ENCODE measurements at regions not wholly inside any gene's neighbourhood (a gene's known extent, or its start where the extent isn't known, plus 50 kb on each side); places are given as distances from the start of the nearest gene placed in this dataset.
"Not testable (repeated sequence)": the region's sequence is repeated elsewhere in the genome, so short reads cannot be mapped to it uniquely, and the experiment has no call there.

DNA sequence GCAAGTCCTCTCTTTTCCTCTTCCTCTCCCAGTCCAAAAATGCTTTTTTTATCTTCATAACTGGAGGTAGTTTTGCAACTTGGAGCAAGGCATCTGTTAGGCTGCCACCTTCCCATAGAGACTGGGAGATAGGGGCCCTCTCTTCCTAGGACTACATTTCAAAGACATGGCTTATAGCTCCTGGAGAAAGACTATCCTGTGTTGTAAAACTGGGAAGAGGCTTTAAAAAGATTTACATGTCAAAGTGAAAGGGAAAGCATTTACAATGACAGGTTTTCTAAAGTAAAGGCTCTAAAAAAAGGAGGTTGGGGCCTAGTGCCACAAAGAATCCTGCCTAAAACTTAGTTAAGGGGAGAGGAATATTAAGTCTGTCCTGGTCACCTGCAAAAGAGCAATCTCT lies 82.2 kb upstream of the SEMA3E start:
- ATAC-seq: no peak

DNA sequence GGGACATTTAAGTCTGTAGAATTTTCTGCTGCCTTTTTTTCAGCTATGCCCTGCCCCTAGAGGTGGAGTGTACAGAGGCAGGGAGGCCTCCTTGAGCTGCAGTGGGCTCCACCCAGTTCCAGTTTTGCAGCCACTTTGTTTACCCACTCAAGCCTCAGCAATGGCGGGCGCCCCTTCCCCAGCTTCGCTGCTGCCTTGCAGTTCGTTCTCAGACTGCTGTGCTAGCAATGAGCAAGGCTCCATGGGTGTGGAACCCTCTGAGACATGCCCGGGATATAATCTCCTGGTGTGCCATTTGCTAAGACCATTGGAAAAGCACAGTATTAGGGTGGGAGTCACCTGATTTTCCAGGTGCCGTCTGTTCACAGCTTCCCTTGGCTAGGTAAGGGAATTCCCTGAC lies 68.0 kb upstream of the SEMA3E start:
- ATAC-seq: not testable (repeated sequence)

DNA sequence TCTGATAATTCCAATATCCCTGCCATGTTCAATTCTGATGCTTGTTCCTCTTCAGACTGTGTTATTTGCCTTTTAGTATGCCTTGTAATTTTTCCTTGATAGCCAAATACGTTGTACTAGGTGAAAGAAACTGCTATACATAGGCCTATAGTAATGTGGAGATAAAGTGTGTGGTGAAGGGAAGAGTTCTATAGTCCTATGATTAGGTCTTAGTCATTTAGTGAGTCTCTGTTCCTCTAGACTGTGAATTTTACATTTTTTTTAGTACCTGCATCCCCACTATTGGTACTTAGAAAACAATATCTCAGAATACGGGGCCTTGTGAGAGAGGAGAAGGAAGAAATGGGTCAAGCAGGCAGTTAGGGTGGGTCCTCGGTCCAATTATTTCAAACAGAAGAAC lies 59.6 kb upstream of the SEMA3E start:
- no peak for ATAC-seq

DNA sequence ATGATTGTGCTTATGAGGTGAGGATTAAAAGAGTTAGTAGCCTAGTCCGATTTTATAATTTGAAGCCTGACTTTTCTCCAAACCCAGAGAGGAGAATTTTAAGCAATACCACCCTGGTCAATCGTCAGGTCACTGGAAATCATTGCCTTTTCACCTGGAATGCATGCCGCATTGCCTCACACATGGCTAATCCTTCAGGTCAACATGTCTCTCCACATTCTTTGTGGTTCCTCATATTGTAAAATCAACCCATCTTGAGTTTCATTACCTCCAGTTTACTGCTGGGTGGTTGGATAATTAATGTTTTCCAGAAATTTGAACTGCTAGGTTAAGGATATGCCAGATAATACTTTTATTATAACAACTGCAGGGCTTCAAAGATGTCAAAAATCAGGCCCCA lies 55.6 kb upstream of the SEMA3E start:
- ATAC-seq: no peak

DNA sequence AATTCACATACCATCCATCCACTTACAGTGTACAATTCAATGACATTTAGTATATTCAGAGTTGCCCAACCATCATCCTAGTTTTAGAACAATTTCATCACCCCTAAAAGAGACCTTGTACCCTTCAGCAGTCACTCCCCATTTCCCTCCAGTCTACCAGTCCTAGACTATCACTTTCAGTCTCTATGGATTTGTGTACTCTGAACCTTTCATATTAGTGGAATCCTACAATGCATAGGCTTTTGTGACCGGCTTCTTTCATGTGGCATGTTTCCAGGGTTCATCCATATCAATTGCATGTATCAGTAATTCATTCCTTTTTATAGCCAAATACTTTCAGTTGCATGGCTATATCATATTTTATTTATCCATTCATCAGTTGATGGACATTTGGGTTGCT lies 53.5 kb upstream of the SEMA3E start:
- no peak for ATAC-seq

DNA sequence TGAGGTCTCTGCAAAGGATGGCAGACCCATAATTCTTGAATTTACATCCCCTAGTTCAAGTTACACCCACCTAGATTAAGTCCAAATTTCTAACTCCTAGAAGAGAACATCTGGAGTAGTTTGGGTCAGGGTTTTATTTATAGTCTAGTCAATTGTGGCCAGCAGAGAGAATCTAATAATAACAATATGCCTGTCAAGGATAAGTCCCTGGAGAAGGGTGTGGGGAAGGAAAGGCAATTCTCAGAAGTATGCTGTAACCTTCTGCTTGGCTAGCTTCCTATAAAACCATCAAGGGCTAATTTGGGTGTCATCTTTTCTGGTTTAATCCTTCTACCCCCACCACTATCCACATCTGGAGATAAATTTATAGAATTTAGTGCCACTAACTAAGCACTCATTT lies 52.8 kb upstream of the SEMA3E start:
- no peak for ATAC-seq

Measured in esophagus mucosa (tissue), 1 donor.